DMS 273 (cell line): ENCODE measurements at regions not wholly inside any gene's neighbourhood (a gene's known extent, or its start where the extent isn't known, plus 50 kb on each side); places are given as distances from the start of the nearest gene placed in this dataset.
"Not testable (repeated sequence)": the region's sequence is repeated elsewhere in the genome, so short reads cannot be mapped to it uniquely, and the experiment has no call there.

Source experiments
- DNase-seq: peaks from one replicate; lab custom pipeline; 2025; ENCODE audit not compliant: unreplicated experiment; lab: John Stamatoyannopoulos, UW

- DNase-seq: no peak
Observed at GRCh38 chr2:84373391-84373790, 85.7 kb downstream of the SUCLG1 start.

DNA sequence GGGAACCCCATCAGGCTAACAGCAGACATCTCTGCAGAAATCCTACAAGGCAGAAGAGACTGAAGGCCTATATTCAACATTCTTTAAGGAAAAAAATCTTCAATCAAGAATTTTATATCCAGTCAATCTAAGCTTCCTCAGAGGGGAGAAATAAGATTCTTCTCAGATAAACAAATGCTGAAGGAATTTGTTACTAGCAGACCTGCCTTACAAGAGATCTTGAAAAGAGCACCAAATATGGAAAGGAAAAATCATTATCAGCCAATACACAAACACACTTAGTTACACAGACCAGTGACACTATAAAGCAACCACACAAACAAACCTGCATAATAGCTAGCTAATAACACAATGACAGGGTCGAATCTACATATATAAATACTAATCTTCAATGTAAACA, 96.5 kb downstream of the SUCLG1 start:
- no peak for DNase-seq

DNA sequence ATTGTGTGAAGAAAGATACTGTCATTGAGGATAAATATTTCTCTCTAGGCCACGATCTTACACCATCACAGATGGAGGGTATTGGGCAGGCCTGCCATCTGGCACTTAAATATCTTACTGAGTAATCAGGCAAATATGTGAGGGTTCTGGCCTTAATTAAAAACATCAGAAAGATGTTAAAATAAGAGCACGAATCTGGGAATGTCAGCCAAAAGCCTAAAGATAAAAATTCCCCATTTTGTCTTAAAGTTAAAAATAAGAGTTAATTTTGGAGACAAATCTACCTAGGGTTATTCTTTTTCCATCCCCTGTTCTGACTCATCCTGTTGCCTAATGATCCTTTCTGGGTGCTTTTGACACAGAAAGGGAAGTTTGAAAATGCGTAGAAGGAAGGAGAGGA, 121.0 kb downstream of the SUCLG1 start:
- DNase-seq: peak; percentile 87

- DNase-seq: no peak
Observed at GRCh38 chr2:84327645-84328249, 131.3 kb downstream of the SUCLG1 start.

GRCh38 chr2:84326831-84327432, 132.1 kb downstream of the SUCLG1 start:
- peak; percentile 8 for DNase-seq

- peak; percentile 35 for DNase-seq
Observed at GRCh38 chr2:84323890-84324289, 135.2 kb downstream of the SUCLG1 start.

DNA sequence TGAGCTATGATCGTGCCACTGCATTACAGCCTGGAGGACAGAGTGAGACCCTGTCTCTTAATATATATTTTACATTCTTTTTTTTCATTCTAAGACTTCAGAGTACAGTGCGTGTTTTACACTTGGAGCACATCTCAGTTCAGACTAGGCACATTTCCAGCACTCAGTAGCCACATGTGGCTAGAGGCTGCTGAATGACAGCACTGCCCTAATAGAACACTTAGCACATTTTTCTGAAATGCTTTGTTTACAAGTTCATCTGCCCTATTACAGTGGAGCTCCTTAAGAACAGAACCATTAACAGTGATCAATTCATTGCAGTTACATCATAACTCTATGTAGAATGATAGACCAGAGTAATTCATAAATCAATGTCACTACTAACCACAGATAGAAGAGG, 138.1 kb downstream of the SUCLG1 start:
- DNase-seq: no peak

DNA sequence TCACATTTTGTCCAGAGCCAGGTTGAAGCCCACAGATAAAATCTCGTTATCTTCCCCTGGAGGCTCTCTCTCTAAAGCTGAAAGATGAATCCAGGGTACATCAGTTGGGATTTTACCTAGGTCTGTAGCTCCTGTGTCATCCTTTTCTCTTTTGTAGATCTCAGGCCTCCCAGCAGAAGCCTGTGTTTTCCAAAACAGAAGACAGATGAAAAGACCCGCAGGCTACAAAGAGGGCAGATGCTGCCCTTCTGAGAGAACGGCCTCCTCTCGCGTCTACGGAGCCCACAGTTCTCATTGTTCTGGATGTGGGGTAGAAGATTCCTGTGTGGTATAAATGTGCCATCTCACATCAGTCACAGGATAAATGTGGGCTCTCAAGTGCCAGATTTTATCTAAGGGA, 139.5 kb downstream of the SUCLG1 start:
- DNase-seq: peak; percentile 25

GRCh38 chr2:84317135-84317534, 141.9 kb downstream of the SUCLG1 start:
- no peak for DNase-seq

- peak; percentile 96 for DNase-seq
Observed at GRCh38 chr2:84314901-84315330, 144.2 kb downstream of the SUCLG1 start.

DNA sequence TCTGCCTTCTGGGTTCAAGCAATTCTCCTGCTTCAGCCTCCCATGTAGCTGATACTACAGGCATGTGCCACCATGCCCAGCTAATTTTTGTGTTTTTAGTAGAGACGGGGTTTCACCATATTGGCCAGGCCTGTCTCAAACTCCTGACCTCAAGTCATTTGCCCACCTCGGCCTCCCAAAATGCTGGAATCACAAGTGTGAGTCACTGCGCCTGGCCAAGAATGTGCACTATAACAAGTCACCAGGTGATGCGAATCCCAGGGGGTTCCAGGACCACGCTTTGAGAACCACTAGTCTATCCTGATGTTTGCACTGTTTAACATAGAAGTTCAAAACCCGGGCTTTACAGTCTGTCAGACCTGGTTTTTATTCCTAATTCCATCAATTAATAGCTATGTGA, 144.8 kb downstream of the SUCLG1 start:
- no peak for DNase-seq

GRCh38 chr2:84309281-84309680, 149.8 kb downstream of the SUCLG1 start:
- no peak for DNase-seq

DNA sequence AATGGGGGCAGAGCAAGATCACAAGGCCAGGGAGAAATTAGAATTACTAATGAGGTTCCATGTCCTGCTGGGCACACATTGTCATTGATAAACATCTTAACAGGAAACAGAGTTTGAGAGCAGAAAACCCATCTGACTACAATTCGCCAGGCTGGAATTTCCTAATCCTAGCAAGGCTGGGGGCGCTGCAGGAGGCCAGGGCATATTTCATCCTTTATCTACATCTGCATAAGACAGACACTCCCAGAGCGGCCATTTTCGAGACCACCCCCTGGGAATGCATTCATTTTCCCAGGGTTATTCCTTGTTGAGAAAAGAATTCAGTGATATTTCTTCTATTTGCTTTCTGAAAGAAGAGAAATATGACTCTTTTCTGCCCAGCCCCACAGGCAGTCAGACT, 152.7 kb downstream of the SUCLG1 start:
- peak; percentile 19 for DNase-seq

DNA sequence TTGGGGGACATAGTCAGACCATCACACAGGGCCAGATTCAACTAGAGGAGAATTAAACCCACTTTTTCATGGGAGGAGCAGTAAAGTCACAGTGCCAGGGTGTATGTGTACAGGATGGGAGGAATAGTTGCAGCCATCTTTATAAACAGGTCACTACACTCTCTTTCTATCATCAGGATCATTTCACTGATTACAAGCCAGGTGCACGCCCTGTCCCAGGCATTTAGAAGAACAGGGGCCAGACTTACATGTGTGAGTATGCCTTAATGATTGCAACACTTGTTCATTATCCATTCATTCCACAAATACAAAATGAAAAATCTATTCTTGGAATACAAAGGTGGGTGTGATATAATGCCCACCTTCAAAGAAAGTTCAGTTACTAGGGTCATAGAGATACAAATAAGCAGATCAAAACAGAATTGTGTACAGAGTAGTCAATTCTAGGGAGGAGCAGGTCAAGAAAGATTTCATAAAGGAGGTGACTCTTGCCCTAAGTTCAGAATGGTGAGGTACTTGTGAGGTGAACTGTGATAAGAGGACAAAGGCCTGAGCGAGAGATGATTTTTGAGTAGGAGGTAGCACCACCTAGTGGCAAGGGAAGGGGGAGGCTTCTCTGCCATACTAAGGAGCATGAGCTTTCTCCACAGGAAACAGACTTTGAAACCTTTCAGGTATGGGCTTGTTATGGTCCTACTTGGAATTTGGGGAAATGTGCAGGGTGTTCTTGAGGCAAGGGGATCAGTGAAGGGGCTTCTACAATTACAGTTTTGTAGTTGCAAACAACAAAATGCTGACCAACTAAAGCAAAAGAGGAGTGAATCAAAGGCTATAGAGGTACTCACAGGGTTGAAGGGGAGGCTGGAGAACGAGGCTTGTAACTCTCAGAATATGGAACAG, 156.3 kb downstream of the SUCLG1 start:
- DNase-seq: peak; percentile 80

DNA sequence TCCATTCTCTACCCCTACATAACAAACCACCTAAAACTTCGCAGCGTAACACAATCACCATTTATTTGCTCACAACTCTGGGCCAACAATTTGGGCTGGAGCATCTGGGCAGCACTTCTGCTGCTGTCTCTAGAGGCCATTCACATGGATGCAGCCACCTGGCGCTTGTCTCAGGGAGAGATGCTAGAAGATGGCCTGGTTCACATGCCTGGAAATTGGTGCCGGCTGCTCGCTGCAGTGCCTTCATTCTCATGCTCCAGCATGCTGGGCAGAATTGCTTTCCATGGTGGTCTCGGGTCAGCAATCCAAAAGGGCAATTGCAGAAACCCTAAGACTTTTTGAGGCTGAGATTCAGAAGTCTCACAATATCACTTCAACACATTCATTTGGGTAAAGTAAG, 157.4 kb downstream of the SUCLG1 start:
- DNase-seq: peak; percentile 92

- no peak for DNase-seq
Observed at GRCh38 chr2:84300696-84301029, 158.4 kb downstream of the SUCLG1 start.

DNA sequence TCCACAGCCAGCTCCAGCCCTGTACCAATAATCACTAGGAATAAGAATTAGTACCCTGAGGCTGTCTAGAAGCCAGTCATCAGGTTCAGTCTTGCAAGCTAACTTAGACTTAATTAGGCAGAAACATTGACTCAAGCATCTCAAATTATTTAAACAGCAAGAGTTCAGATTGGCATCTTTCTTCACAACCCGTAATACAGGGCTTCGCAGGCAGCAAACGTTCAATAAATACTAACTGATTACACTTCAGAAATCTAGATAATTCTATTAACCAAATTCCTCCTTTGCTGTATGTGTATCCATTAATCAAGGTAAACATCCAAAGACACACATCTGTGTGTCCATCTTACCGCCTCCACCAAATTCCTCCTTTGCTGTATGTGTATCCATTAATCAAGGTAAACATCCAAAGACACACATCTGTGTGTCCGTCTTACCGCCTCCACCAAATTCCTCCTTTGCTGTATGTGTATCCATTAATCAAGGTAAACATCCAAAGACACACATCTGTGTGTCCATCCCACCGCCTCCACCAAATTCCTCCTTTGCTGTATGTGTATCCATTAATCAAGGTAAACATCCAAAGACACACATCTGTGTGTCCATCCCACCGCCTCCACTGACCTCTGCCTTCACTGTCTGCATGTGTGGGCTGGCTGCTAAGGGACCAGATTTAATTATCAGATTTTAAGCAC, 158.9 kb downstream of the SUCLG1 start:
- not testable (repeated sequence) for DNase-seq

- DNase-seq: no peak
Observed at GRCh38 chr2:84299211-84299775, 159.8 kb downstream of the SUCLG1 start.

DNA sequence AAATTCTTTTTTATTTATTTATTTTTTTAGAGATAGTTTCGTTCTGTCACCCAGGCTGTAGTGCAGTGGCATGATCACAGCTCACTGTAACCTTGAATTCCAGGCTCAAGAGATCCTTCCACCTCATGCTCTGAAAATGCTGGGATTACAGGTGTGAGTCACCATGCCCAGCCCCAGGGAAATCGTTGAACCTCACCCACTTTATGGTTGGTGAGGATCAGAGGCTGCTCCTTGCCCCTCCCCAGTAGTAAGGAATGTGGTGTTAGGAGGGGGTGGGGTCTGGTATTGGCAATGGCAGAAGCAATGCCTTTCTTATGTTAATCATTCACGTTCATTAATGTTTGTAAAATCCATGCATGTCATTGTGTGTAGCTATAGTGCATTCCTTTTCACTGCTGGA, 161.9 kb downstream of the SUCLG1 start:
- no peak for DNase-seq

DNA sequence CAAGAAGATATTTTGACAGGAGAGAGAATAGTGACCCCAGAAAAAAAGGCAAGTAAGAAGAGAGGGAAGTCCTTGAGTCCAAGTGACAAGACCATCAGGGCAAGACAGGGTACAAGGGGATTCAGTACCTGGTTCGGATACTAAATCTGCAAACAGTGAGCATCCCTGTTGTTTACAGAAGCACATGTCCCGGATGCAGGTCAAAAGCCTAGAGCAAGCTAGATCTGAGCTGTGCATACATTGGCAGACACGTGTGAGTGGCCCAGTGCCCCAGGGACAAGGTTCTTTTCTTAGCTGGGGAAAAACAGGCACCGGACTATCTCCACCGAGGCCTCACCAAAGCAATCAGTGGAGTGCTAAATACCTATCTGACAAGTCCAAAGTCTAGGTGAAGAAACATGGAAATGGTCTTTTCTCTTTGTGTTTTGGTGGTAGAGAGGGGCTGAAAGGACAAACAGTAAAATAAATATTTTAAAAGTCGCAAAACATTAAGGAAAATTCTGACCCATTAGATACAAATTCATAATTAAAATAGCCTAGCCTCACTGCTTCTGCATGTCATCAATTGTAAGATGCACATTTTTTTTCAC, 165.2 kb downstream of the SUCLG1 start:
- DNase-seq: no peak

DNA sequence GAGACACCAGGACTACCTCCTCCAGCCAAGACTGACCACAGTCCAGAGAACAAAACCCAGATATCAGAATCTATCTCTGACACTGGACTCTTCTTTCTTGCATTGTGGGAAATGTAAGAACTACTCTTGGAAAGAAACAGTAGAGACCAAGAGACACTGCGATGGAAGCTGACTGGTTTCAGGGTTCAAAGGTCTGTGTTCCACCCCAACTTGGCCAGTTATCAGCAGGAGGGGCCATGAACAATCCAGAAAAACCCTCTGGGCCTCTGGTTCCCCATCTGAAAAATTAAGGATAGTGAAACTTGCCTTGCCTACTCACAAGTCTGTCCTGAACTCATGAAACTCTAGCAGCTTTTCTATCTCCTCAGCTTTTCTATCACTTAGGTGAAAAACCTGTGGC, 166.5 kb downstream of the SUCLG1 start:
- no peak for DNase-seq
